HG03439 (cell line): ENCODE measurements at regions not wholly inside any gene's neighbourhood (a gene's known extent, or its start where the extent isn't known, plus 50 kb on each side); places are given as distances from the start of the nearest gene placed in this dataset.
"Not testable (repeated sequence)": the region's sequence is repeated elsewhere in the genome, so short reads cannot be mapped to it uniquely, and the experiment has no call there.

Source experiments
- ATAC-seq: cut with Tn5 transposase; IDR thresholded peaks from one replicate; pipeline ENCODE4 v1.9.1; 2021; ENCODE audit warnings: mild to moderate bottlenecking, moderate library complexity; ENCODE audit not compliant: unreplicated experiment

- ATAC-seq = no peak
These were observed 274.7 kb upstream of the ID4 start for GRCh38 chr6:19562468-19562867.

GRCh38 chr6:19569563-19569962, 267.6 kb upstream of the ID4 start:
- no peak for ATAC-seq

- no peak for ATAC-seq
These were observed 266.0 kb upstream of the ID4 start for GRCh38 chr6:19571176-19571575.

DNA sequence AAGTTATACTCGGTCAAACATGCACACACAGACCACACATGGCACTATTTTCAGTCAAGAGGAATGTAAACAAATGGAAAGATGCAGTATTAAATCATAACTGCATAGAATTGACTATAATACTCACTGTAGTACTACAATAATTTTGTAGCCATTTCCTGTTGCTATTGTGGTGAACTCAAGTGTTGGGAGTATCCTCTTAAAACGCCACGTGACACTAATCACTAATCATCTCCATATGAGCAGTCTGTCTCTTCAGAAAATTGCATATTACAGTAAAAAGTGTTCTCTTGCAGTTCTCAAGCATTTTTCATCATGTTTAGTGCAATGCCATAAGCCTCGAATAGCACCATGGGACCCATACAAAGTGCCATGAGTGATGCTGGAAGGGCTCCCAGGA, 258.7 kb upstream of the ID4 start:
- ATAC-seq = no peak

DNA sequence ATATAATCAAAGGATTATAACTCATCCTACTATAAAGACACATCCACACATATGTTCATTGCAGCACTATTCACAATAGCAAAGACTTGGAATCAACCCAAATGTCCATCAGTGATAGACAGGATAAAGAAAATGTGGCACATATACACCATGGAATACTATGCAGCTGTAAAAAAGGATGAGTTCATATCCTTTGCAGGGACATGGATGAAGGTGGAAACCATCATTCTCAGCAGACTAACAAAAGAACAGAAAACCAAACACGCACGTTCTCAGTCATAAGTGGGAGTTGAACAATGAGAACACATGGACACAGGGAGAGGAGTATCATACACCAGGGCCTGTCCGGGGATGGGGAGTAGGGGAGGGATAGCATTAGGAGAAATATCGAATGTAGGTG, 253.0 kb upstream of the ID4 start:
- ATAC-seq = not testable (repeated sequence)

- no peak for ATAC-seq
These were observed 249.8 kb upstream of the ID4 start for GRCh38 chr6:19587238-19587942.

DNA sequence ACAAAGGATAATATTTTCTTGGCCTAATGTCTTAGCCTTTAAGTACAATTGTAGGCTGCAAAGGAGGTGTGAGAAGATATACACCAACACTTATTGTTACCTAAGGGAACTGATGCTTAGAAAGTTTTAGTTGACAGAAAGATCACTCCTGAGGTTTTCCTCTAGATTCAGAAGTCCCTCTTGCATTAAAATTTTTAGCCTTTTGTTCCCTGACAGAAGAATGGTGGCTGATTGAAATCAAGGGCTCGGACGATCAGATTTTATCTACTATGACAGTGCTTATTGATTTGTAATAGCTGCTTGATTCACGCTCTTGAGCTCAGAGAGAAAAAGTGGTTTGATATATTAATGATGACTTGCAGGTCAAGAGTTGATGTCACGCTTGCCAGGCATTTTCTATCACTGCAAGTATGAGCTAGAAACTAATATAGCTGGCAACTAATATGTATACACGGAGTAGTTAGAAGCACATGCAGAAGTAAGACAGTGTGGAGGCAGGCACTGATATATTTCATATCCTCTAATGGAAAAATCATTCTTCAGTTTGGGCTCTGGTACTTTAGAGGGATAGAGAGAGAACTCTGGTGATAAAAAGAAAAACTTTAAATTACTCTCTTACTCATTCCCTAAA, 246.6 kb upstream of the ID4 start:
- no peak for ATAC-seq

DNA sequence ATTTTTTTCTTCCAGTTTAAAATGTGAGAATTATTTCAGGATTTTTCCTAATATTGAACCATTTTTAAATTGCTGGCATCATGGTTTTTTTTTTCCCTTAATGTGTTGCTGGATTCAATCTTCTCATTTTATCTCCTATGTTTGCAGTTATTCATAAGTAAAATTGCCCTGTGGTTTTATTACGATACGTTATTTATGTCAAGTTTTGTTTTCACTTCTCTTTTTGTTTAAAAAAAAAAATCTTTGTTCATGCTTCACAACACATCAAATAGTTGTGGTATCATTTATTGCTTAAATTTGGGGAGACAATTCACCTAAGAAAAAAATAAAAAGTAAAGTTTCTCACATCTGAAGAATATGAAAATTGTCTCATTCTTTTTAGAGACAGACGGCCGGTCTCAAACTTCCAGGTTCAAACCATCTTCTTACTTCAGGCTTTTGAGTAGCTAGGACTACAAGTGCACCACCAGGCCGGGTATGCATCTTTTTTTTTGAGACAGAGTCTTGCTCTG, 239.3 kb upstream of the ID4 start:
- no peak for ATAC-seq

DNA sequence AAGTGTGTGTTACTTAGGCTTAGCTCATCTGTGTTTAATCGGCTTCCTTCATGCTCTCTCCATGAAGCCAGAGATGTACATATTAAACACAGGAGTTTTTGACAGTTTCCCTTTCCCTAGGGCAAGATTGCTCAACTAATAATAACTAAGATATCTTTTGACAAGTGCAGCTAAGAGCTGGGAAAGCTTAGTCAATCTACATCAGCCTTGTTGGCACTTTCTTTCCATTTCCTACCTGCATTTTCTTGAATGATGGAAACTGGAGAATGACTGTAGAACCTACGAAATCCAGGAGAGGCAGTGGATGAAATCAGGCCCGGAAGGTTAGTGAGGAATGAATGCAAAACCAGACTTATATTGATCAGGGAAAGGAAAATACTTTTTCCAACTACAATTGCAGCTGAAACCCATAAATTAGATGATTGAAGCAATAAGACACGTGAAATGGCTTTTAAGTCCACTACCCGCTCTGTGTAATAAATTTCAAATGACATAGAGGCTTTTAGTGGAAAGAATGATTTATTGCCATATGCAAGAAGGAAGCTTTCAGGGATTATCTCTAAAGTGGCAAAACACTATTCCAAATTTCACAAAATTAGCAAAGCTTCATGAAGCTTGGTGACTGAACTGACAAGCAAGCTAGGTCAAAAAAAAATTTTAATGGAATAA, 237.2 kb upstream of the ID4 start:
- no peak for ATAC-seq

DNA sequence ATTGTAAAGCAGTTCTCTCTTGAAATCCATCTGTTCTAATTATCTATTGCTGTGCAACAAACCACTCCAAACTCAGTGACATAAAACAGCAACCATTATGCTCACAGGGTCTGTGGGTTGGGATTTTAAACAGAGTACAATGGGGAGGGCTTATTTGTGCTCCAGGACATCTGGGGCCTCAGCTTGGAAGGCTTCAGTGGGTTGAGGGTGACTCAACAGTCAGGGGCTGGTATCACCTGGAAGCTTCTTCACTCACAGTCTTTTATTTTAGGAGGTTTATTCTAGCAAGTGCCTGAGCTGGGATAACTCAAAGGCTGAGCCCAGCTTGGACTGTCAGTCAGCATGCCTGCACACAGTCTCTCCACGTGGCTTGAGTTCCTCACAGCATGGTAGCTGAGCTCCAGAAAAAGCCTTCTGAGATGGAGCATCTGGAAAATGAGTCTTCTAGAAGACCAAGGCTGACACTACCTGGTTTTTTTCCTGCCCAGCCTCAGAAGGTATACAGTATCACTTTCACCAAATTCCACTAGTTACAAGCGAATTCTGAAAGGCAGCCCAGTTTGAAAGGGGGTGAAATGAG, 234.6 kb upstream of the ID4 start:
- ATAC-seq = no peak

DNA sequence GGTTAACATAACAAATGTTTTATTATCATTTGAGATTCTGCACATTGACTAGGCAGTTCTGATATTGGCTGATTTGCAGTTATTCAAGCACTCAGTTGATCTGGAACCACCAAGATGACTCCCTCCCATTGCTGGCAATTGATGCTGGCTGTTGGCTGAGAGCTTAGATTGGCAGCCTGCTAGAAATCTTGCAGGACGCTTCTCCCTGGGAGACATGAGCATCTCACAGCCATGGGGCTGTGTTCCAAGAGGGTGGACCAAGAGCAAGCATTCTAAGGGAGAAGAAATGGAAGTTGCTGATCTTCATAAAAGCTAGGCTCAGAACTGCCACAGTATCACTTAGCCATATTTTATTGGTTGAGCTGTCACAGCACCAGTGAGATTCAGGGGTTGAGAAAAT, 233.4 kb upstream of the ID4 start:
- no peak for ATAC-seq

DNA sequence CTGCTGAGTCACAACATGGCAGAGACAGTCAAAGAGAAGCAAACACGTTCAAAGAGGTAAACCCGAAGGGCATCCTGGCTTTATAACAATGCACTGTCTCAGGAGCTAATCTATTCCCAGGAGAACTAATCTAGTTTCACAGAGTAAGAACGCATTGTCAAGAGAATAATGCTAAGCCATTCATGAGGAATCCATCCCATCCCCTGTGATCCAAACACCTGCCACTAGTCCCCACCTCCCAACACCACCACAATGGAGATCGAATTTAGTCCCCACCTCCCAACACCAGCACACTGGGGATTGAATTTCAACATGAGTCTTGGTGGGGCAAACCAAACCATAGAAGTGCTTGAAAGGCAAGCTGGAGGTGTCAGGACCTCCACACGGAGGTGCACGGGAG, 231.5 kb upstream of the ID4 start:
- no peak for ATAC-seq

DNA sequence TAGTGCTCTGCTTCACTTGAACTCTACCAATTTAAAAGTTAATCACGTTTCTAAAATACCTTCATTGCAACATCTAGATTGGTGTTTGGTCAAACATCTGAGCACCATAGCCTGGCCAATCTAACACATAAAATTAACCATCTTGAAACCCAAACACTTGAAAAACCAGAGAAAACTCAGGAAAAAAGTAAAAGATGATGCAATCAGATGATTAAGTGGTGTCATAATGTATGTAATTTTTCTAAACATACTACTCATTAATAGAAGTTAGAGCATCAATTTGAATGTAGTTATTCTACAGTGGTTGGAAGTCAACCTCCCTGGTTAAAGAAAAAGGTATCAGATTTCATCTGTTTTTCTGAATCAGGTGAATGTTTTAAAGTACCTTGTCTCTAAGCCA, 228.6 kb upstream of the ID4 start:
- no peak for ATAC-seq

DNA sequence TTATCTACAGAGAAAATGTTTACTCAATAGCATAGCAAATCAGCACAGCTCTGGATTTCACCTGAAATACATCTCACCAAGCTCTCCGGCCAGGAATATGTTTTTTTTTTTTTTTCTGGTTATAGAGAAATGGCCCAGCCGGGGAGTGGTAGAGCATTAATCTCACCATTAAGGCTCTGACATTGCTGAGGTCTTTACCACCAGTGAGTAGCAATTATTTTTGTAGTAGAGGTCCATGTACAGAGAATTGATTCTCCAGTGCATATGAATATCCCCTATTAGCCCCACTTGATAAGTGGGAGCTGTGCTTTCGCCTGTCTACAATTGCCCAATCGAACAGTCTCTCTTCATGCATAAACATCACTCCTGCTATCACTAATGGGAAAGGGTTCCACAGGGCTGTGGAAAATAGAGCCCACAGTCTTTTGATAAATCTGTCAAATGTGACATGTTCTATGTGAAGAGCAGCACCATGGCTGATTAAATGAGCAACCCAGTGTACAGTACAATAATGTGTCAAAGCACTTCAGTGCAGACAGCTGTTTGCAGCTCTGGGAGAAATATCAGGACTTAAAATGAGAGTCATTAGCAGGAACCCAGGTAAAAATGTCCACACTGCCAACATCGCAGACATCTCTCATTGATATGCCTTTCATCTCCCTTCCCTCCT, 227.1 kb upstream of the ID4 start:
- ATAC-seq = no peak

DNA sequence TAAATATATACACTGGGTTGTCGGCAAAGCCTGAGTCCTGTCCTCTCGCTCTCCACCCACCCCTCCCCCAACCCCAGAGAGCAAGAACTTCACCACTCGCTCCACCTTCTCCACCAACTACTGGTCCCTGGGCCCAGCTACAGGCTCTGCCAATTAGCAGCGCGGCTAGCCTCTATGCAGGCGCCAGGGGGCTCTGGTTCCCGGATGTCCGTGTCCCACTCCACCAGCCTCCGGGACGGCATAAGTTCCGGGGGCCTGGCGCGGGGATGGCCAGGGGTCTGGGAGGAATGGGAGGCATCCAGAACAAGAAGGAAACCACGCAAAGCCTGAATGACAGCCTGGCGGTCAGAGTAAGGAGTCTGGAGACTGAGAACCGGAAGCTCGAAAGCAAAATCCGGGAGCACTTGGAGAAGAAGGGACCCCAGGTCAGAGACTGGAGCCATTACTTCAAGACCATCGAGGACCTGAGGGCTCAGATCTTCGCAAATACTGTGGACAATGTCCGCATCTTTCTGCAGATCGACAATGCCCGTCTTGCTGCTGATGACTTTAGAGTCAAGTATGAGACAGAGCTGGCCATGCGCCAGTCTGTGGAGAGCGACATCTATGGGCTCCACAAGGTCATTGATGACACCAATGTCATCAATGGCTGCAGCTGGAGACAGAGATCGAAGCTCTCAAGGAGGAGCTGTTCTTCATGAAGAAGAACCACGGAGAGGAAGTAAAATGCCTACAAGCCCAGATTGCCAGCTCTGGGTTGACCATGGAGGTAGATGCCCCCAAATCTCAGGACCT, 224.3 kb upstream of the ID4 start:
- ATAC-seq = not testable (repeated sequence)

- ATAC-seq = no peak
These were observed 223.5 kb upstream of the ID4 start for GRCh38 chr6:19613678-19614077.

DNA sequence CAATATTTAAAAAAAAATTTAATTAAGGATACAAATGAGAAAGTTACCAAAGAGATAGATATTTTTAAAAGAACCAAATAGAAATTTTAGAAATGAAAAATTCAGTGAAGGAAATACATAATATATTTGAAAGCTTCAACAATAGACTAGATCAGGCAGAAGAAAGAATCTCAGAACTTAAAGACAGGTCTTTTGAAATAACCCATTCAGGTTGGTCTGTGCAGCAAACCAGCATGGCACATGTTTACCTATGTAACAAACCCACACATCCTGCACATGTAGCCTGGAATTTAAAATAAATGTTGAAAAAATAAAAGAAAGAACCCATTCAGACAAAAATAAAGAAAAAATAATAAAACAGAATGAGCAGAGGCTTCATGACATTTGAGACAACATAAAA, 221.1 kb upstream of the ID4 start:
- ATAC-seq = no peak

DNA sequence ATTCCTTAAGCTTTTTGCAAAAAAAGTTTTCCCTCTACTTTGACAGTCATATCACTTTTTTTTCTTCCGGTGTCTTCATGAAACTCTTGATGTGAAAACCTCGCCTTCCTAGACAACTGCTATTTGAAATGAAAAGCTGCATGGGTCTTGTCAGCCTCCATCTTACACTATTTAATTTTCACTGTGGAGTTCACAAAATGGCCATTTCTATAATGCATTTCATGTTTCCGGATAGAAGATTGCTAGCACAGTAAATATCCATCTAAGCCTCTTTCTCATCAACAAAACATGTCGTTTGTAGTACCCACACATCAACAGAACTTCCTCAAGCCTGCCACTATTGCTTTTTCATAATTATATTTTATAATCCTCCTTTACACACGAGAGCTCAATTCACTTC, 204.9 kb upstream of the ID4 start:
- ATAC-seq = no peak

GRCh38 chr6:19632786-19633185, 204.4 kb upstream of the ID4 start:
- no peak for ATAC-seq

DNA sequence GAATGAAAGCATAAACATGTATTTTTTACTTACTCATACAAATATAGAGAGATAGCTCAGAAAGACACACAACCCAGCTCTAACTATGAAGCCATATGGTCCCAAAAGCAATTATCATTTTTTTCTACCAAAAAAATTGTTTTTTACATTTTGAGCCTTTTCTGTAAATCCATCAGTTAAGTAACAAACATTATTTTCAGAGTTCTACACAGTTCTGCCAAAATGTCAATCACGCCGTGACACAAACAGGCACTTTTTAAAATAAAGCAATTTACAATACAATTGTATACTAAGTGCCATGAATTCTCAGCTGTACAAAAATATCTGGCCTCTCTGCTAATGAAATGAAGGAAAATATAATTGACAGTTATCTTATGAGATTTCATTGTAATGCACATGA, 201.4 kb upstream of the ID4 start:
- no peak for ATAC-seq
